Ishikawa (cell line): ENCODE measurements at regions not wholly inside any gene's neighbourhood (a gene's known extent, or its start where the extent isn't known, plus 50 kb on each side); places are given as distances from the start of the nearest gene placed in this dataset.

ENCODE experiments used
- CEBPB ChIP-seq: IDR thresholded peaks from 2 replicates; pipeline ENCODE4 v1.6.1; 2012
- EP300 ChIP-seq: IDR thresholded peaks from 2 replicates; pipeline ENCODE4 v1.6.1; 2012; ENCODE audit warnings: borderline replicate concordance
- NFIC ChIP-seq: IDR thresholded peaks from 2 replicates; pipeline ENCODE4 v1.6.1; 2012
- RAD21 ChIP-seq: IDR thresholded peaks from 2 replicates; pipeline ENCODE4 v1.6.1; 2012; ENCODE audit warnings: low read depth
- TAF1 ChIP-seq: IDR thresholded peaks from 2 replicates; pipeline ENCODE4 v1.6.1; 2012; ENCODE audit warnings: low read depth, mild to moderate bottlenecking
- TCF12 ChIP-seq: IDR thresholded peaks from 2 replicates; pipeline ENCODE4 v1.6.1; 2012; ENCODE audit warnings: low read depth
- YY1 ChIP-seq: IDR thresholded peaks from 2 replicates; pipeline ENCODE4 v1.6.1; 2012; ENCODE audit warnings: low read depth
- TF ChIP-seq, protein P1 (sequence below): IDR thresholded peaks from 2 replicates; pipeline ENCODE4 v1.6.1; 2012; ENCODE audit warnings: low read depth, mild to moderate bottlenecking

DNA sequence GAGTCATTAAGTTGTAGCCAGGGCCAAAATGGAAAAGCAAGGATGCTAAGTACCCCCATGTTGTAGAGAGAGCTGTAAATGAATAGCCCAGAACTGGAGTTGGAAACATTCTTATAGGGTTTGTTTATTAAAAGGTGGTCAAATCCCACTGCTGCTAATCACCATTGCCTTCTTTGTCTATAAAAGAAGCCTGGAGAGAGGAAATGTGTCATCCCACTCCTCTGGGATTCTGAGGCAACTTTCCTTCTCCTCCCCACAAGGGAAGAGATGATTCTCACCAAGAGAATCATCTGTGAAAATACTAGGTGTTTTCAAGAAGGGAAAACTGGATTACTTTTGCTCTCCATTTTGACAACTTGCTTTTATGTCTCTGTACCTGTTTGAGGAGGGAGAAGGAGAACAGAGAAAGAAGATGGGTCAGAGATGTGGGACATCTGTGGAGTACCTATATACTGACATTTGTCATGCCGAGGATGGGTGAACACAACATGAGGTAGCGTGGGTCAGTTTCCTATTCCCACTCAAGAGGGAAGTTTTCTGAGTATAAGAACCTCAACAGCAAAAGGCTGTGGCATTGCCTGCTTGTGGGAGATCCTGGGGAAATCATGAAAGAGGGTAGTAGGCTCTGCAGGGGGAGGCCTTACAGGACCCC is 262.2 kb downstream of the KIF20B start:
- TF ChIP-seq NFIC (no peak), CEBPB (no peak), EP300 (no peak), TCF12 (no peak), YY1 (no peak), RAD21 (no peak), TAF1 (no peak)
- TF ChIP-seq, protein P1, sequence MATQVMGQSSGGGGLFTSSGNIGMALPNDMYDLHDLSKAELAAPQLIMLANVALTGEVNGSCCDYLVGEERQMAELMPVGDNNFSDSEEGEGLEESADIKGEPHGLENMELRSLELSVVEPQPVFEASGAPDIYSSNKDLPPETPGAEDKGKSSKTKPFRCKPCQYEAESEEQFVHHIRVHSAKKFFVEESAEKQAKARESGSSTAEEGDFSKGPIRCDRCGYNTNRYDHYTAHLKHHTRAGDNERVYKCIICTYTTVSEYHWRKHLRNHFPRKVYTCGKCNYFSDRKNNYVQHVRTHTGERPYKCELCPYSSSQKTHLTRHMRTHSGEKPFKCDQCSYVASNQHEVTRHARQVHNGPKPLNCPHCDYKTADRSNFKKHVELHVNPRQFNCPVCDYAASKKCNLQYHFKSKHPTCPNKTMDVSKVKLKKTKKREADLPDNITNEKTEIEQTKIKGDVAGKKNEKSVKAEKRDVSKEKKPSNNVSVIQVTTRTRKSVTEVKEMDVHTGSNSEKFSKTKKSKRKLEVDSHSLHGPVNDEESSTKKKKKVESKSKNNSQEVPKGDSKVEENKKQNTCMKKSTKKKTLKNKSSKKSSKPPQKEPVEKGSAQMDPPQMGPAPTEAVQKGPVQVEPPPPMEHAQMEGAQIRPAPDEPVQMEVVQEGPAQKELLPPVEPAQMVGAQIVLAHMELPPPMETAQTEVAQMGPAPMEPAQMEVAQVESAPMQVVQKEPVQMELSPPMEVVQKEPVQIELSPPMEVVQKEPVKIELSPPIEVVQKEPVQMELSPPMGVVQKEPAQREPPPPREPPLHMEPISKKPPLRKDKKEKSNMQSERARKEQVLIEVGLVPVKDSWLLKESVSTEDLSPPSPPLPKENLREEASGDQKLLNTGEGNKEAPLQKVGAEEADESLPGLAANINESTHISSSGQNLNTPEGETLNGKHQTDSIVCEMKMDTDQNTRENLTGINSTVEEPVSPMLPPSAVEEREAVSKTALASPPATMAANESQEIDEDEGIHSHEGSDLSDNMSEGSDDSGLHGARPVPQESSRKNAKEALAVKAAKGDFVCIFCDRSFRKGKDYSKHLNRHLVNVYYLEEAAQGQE = no peak
